OCI-LY3 (cell line): ENCODE measurements at regions not wholly inside any gene's neighbourhood (a gene's known extent, or its start where the extent isn't known, plus 50 kb on each side); places are given as distances from the start of the nearest gene placed in this dataset.

Source experiments
- H2AFZ ChIP-seq: fragments of 200-600, 300-600 bp; shearing (Covaris generic); 2 replicates; pipeline ENCODE4 v1.6.0; 2014; ENCODE audit warnings: antibody characterized with exemption, low read depth, low read length
- H3K27ac ChIP-seq: fragments of 200-600, 300-600 bp; sonication (generic); 2 replicates; pipeline ENCODE4 v1.5.1; 2014; ENCODE audit warnings: mild to moderate bottlenecking, low read length, moderate library complexity, mixed read lengths
- H3K27me3 ChIP-seq: fragments of 200-600, 300-600 bp; sonication (generic); 2 replicates; pipeline ENCODE4 v1.6.1; 2014; ENCODE audit warnings: low read depth, low read length, mixed read lengths
- H3K36me3 ChIP-seq: fragments of 200-600, 300-600 bp; sonication (generic); replicated peaks from 2 replicates; pipeline ENCODE3; 2014; ENCODE audit warnings: low read depth, low read length, mixed read lengths
- H3K4me1 ChIP-seq: fragments of 300-600, 200-600 bp; sonication (generic); 2 replicates; pipeline ENCODE4 v1.6.1; 2014; ENCODE audit warnings: low read length, mixed read lengths
- H3K4me2 ChIP-seq: fragments of 200-600, 300-600 bp; sonication (generic); 2 replicates; pipeline ENCODE4 v1.6.1; 2014; ENCODE audit warnings: low read length, mixed read lengths
- H3K4me3 ChIP-seq: fragments of 300-600, 200-600 bp; sonication (generic); 2 replicates; pipeline ENCODE4 v1.5.1; 2014; ENCODE audit warnings: antibody characterized with exemption, mild to moderate bottlenecking, low read length, moderate library complexity
- H3K79me2 ChIP-seq: fragments of 300-600, 200-600 bp; shearing (Covaris generic); 2 replicates; pipeline ENCODE4 v1.6.1; 2014; ENCODE audit warnings: mild to moderate bottlenecking, low read length, mixed read lengths
- H3K9ac ChIP-seq: fragments of 300-600, 200-600 bp; shearing (Covaris generic); 2 replicates; pipeline ENCODE4 v1.6.0; 2014; ENCODE audit warnings: mild to moderate bottlenecking, low read length, moderate library complexity
- H3K9me3 ChIP-seq: fragments of 200-600, 300-600 bp; shearing (Covaris generic); 2 replicates; pipeline ENCODE4 v1.6.1; 2014; ENCODE audit warnings: low read length, mixed read lengths; ENCODE audit not compliant: insufficient read depth
- H4K20me1 ChIP-seq: fragments of 200-600, 300-600 bp; sonication (generic); 2 replicates; pipeline ENCODE4 v1.6.1; 2016; ENCODE audit warnings: low read length, mixed read lengths; ENCODE audit not compliant: insufficient read depth
- CTCF ChIP-seq: fragments of 200-600, 300-600 bp; sonication (generic); IDR thresholded peaks from 2 replicates; pipeline ENCODE4 v1.5.1; 2014; ENCODE audit warnings: antibody characterized with exemption, low read length, low read depth
- EZH2phosphoT487 ChIP-seq: fragments of 200-600 bp; shearing (Covaris generic); IDR thresholded peaks from 2 replicates; pipeline ENCODE4 v1.6.1; 2018; ENCODE audit warnings: antibody characterized with exemption, mixed run types, low read depth

DNA sequence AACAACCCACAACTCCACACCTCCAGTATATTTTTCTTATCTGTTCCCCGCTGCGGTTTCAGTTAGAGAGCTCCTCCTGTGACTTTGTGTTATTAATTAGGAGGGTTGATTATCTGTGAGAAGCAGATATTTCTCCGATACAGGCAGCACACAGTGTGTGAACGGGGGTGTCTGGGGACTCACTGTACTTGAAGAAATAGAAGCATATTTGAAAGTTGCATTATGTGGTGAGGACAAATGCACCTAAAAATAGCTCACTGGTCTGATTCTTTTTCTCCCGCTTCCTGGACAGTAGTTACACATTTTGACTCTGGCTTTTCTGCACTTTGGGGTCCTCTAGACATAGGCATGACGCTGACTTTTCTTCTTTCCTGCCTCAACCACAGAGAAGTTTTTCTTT is 277.7 kb downstream of the VRK1 start:
- Histone ChIP-seq H3K9me3 (no peaks in the 10 kb centered on the region), H3K4me3 (no peak overlapping the region), H3K36me3 (no peaks in the 10 kb centered on the region), H3K9ac (no peak overlapping the region), H3K27me3 (no peaks in the 10 kb centered on the region), H2AFZ (no peak overlapping the region), H4K20me1 (no peaks in the 10 kb centered on the region), H3K4me2 (no peak overlapping the region), H3K4me1 (no peaks in the 10 kb centered on the region), H3K79me2 (no peaks in the 10 kb centered on the region), H3K27ac (no peak overlapping the region)
- TF ChIP-seq CTCF (no peak), EZH2phosphoT487 (no peak)

- no peaks in the 10 kb centered on the region for H3K79me2 ChIP-seq
- no peaks in the 10 kb centered on the region for H3K36me3 ChIP-seq
- no peak overlapping the region for H2AFZ ChIP-seq
- H3K4me2 ChIP-seq = no peak overlapping the region
- no peak for TF ChIP-seq CTCF
- TF ChIP-seq EZH2phosphoT487 = no peak
- no peaks in the 10 kb centered on the region for H3K9me3 ChIP-seq
- H3K9ac ChIP-seq = no peak overlapping the region
- no peak overlapping the region for H3K27ac ChIP-seq
- H4K20me1 ChIP-seq = no peaks in the 10 kb centered on the region
- H3K4me3 ChIP-seq = no peak overlapping the region
- H3K4me1 ChIP-seq = no peaks in the 10 kb centered on the region
- H3K27me3 ChIP-seq = no peaks in the 10 kb centered on the region
These were observed 280.1 kb downstream of the VRK1 start for GRCh38 chr14:97077253-97077653.

DNA sequence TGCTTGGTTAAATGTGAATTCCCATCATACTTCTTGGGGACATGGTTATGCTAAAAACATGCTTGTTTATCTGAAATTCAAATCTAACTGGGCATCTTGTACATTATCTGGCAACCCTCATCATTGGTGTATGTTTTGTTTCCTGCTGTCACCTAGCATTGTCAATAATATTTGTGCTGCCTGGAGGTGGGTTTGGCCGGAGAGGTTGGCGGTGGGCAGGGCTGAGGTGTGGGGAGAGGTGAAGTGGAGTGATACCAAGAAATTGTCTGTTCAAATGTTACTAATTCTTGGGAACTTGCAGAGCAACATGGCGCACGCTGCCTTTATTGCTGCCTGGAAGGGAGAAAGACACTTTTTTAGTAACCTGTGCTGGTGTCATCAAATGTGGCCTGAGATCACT is 280.5 kb downstream of the VRK1 start:
- Histone ChIP-seq H3K9ac (no peak overlapping the region), H3K4me2 (no peak overlapping the region)

DNA sequence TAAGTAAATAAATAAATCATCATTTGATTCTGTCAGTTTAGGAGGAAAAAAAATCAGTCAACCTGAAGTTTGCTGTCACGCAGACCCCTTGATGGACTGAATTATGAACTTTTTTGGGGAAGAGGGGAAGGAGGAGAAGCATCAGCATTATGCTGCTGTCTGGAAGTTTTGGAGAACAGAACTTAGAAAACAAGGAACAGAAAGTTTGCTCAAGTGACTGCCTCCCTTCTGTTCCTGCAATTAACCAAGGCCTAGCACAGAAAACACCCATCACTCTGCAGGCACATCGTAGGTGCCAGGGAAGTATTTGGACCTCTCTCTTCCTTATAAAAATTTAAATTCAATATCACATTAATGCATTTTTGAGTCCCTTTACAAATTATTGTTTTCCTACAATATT is 283.8 kb downstream of the VRK1 start:
- TF ChIP-seq EZH2phosphoT487 = no peak
- TF ChIP-seq CTCF = no peak
- Histone ChIP-seq H3K9me3 (no peaks in the 10 kb centered on the region), H3K4me2 (no peak overlapping the region), H2AFZ (no peak overlapping the region), H3K79me2 (no peaks in the 10 kb centered on the region), H3K36me3 (no peaks in the 10 kb centered on the region), H3K4me1 (no peaks in the 10 kb centered on the region), H3K27me3 (no peaks in the 10 kb centered on the region), H3K4me3 (no peak overlapping the region), H3K9ac (no peak overlapping the region), H4K20me1 (no peaks in the 10 kb centered on the region), H3K27ac (no peak overlapping the region)

More for the DNA sequence above, 280.5 kb downstream of the VRK1 start:
- TF ChIP-seq CTCF (no peak), EZH2phosphoT487 (no peak)
- Histone ChIP-seq H4K20me1 (no peaks in the 10 kb centered on the region), H3K27ac (no peak overlapping the region), H3K27me3 (no peaks in the 10 kb centered on the region), H2AFZ (no peak overlapping the region), H3K36me3 (no peaks in the 10 kb centered on the region), H3K9me3 (no peaks in the 10 kb centered on the region), H3K4me3 (no peak overlapping the region), H3K79me2 (no peaks in the 10 kb centered on the region), H3K4me1 (no peaks in the 10 kb centered on the region)
